Glomerular visceral epithelial cell (primary cell): ENCODE measurements at regions not wholly inside any gene's neighbourhood (a gene's known extent, or its start where the extent isn't known, plus 50 kb on each side); places are given as distances from the start of the nearest gene placed in this dataset.

Experiments
- DNase-seq: peaks from one replicate; pipeline ENCODE4 v3.0.0-alpha.2; 2016; ENCODE audit errors: extremely low spot score

GRCh38 chrY:7465185-7465621, 553.7 kb upstream of the AMELY start:
- DNase-seq, result peak; percentile 93

DNA sequence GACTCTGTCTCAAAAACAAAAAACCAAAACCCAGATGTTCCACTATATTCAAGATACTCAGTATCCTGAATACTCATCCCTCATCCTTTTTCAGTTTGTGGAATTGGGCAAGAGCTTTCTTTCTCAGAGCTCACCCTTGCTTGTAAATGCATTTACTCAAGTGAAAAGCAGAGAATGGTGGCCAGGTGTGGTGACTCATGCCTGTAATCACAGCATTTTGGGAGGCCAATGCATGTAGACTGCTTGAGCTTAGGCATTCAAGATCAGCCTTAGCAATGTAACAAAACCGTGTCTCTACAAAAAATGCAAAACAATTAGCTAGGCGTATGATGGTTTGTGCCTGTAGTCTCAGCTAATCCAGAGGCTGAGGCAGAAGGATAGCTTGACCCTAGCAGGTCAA, 553.2 kb upstream of the AMELY start:
- DNase-seq, result peak; percentile 67

DNA sequence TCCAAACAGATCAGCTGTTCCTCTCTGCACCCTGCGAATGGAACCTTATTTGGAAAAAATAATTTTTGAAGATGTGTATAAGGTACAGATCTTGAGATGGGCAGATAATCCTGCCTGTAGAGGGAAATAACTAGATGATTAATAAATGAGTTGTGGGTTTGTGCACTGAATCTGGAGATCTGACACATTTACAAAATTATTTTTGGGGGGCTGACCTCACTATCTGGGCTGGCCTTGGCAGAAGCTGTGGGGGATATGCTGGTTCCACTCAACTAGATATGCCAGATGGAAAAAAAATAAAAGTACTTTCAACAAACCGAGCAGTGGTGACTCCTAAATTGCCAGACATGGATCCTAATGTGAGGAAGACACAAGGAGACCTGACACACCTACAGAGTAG, 552.2 kb upstream of the AMELY start:
- DNase-seq, result peak; percentile 36

DNA sequence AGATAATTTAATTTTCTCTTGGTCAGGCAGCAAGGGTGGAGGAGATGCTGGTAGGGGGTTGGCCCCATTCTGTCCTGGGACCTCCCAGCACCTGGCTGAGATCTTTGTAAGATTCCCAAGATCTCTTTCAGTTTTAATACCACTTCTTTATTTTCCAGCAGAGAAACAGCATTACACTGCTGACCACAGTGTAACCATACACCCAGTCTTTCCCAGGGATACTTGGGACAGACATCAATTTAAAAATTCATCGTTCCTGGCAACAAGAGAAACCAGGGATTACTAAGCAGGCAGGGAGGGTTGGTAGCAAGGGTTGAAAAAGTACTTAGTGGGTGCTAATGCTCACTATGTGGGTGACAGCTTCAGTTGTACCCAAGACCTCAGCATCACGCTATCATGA, 551.6 kb upstream of the AMELY start:
- peak; percentile 62 for DNase-seq

DNA sequence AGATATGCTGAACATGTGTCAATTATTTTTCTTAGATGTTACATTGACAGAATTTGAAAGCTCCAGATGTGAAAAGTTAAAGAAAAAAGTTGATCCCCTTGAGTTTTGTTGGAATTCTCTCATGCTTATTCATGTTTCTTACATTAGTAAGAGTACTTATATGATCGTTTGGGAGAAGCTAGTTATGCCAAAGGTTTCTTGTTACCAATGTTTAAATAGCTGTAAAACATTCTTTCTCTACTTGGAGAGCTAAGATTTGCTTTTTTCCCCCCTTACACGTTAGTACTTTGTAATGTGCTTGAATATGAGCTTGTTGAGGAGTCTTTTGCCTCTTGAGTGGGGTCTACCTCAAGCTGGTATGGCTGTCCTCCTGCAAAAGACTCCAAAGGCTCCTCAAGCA, 551.1 kb upstream of the AMELY start:
- no peak for DNase-seq

- DNase-seq, result peak; percentile 92
Observed at GRCh38 chrY:7461873-7462525, 550.4 kb upstream of the AMELY start.

DNA sequence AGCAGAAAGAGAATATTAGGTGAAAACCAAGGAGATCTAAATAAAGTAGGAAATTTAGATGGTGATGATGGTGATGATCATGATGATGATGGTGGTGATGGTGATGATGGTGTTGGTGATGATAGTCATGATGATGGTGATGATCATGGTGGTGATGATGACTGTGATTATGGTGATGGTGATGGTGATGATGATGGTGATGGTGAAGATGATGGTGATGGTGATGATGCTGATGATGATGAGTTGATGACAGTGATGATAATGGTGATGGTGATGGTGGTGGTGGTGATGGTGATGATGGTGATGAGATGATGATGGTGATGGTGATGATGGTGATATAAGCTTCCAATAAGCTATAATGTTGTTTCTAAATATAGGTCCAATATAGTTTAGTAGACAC, 548.2 kb upstream of the AMELY start:
- no peak for DNase-seq

- DNase-seq, result peak; percentile 63
Observed at GRCh38 chrY:7458301-7459078, 546.9 kb upstream of the AMELY start.

DNA sequence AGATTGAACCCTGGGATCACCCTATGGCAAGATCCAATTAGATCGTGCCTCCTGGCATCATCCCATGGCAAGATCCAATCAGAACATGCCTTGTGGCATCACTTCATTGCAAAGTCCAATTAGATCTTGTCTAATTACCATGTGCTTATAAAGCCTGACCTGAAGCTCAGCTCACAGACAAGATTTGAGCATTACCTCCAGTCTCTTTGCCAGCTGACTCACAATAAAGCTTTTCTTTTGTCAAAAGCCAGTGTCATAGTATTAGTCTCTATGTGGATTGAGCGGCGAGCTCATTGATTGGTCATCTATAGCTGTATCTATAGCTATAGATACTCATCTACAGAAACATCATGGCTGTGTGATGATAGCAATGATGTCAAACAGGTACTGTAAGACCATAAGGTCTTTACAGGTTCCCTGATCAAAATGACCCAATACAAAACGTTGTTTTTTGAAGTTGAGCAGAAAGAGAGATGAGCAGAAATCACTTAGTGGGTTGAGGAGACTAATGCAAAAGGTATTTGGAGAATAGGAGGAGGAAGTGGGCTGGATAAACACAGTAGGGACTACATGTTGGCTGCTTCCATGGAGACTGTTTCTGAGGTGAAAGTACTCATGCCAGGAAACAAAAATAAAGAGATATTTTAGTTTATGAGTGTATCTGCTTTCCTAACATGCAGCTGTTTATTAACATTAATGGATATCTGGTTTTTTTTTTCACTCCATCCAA, 545.9 kb upstream of the AMELY start:
- peak; percentile 86 for DNase-seq

GRCh38 chrY:7455626-7456025, 544.1 kb upstream of the AMELY start:
- DNase-seq, result peak; percentile 77

DNA sequence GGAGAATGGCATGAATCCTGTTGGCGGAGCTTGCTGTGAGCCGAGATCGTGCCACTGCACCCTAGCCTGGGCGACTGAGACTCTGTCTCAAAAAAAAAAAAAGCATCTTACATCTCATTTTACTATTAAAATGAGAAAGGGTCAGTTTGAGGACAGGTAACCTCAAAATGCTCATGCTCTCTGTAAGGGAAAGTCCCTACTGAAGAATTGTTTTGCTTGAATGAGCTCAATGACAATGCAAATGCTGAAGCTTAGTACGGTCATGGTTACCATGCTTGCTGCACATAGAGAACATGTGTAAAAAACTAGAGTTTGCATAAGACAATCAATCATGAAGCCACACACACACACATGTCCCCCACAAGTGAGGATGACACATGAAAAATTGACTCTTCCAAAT, 541.8 kb upstream of the AMELY start:
- DNase-seq, result peak; percentile 88

- DNase-seq, result peak; percentile 79
Observed at GRCh38 chrY:7452246-7452645, 540.7 kb upstream of the AMELY start.

DNA sequence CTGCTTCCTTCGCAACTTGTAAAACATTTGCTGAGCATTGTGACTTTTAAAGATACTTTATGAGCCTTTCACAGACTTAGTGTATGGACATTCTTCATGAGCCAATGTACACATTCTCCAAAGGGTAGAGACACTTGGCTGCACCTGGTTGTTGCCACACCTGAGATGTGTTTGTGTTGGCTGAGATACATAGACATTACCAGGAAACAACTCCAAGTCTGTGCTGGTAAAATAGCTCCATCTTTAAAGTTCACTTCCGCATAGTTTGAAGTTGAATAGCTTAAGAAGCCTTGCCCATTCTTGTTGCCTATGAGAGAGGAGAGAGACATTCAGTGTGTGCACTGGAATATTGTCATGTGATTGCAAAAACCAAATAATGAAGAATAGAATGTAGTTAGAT, 538.3 kb upstream of the AMELY start:
- no peak for DNase-seq

DNA sequence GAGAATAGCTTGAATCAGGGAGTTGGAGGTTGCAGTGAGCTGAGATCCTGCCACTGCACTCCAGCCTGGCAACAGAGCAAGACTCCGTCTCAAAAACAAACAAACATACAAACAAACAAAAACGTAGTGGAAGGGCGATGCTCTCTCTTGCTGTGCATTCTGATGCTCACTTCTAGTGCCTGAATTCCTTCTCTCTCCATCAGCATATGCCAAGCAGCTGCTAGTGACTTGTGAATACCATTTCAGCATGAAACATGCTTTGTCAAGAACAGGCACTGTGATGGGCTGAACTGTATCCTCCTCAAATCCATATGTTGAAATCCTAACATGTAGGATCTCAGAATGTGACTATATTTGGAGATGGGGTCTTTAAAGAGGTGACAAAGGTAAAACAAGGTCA, 537.1 kb upstream of the AMELY start:
- no peak for DNase-seq

GRCh38 chrY:7447881-7448516, 536.4 kb upstream of the AMELY start:
- DNase-seq, result peak; percentile 77

DNA sequence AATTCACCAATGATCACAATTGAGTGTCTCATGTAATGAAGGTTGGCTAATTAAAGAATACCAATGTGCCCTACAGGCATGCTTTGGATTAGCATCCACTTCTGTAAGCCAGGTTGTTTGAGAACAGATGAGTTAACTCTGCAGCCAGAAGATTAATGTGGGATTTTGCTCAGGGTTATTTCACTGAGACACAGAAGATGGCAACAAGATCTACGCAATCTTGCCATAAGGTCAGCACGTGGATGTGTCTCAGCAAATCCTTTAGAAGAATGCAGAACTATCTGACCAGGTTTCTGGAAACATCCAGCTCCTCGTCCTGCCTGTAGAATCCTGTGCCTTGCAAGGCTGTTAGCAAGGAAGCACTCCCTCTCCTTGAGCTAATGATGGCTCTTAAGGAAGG, 532.6 kb upstream of the AMELY start:
- no peak for DNase-seq

DNA sequence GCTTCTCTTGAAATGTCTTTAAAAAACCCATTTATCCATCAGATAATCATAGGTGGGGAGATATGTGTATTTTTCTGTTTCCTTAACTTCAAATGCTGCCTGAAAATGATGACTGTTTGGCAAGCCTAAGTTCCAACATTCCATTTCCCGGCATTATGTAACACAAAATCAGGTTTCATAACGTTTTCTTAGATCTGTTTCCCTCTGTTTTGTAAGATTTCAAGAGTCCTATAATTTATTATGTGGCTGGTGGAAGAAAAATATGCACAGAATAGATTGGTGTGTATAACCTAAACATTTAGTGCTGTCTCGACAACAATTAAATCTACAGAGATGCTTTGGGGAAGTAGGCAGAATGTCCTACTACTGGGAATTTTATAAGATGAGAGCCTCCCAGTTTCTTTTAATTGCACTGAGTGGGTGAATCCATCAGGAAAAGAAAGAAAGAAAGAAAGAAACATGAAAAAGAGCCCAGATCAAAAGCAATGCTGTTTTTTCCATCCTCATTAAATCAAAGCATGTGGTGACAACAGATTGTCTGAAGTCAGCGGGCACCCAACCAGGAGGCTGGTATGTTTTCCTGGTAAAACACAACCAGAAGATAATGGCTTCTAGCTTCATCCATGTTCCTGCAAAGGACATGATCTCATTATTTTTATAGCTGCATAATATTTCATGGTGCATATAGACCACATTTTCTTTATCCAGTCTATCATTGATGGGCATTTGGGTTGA, 529.4 kb upstream of the AMELY start:
- no peak for DNase-seq

DNA sequence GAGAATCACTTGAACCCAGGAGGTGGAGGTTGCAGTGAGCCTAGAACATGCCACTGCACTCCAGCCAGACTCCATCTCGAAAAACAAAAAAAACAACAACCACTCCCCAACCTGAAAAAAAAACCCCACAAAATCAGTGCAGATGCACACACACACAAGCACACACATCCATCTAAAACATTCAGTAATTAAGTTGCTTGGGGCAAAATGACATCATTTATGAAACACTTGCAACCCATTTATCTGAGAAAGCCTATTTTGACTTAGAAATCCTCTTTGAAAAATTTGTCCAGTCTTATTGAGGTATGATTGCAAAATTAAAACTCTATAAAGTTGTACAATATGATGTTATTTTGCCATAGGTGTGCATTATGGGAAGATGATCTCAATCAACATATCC, 525.5 kb upstream of the AMELY start:
- DNase-seq, result no peak

DNA sequence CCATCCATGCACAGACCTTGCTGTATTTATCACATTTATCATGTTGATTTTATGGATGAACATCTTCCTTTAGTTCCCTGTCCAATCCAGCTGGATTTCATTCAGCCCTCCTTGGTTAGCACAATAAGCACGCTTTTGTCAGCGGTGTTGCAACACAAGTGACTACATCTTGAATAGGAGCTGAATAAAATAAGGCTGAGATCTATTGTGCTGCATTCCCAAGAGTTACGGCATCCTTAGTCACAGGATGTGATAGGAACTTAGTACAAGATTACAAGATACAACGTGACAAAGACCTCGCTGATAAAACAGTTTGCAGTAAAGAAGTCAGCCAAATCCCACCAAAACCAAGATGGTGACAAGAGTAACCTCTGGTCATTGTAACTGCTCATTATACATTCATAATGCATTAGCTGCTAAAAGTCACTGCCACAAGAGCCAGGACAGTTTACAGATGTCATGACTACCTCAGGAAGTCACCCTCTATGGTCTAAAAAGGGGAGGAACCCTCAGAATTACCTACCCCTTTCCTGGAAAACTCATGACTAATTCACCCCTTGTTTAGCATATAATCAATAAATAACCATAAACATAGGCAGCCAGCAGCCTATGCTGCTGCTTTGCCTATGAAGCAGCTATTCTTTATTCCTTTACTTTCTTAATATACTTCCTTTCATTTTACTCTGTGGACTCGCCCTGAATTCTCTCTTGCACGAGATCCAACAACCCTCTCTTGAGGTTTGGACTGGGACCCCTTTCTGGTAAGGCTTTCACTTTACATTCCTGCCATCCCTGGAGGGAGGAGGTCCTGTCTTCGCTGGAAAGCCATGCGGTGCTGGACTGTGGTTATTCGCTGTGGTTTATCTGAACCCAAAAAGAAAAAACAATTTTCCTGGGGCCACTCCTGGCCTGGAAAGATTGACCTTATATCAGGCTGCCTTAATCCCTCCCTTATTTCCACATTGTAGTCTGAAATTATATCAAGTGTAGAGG, 522.6 kb upstream of the AMELY start:
- peak; percentile 57 for DNase-seq

DNA sequence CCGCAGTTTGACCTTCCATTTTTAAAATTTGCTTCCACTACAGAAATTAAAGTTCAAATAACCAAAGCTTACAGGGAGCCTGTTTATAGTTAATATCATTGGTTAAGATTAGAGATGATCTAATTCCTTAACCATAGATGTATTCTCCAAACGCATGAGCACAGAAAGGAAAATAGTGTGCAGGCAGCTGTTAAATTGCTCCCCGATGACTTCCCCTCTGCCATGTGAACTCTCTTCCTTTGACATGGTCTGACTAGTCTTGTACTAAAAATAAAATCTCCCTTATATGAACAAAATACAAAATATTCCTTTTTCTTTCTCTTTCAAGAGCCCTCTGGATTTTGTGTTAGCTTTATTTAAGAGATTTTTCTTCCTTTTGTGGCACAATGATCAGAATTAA, 507.6 kb upstream of the AMELY start:
- DNase-seq, result no peak
